CD14-positive monocyte (primary cell): ENCODE measurements at regions not wholly inside any gene's neighbourhood (a gene's known extent, or its start where the extent isn't known, plus 50 kb on each side); places are given as distances from the start of the nearest gene placed in this dataset.

ENCODE experiments used
- DNase-seq, 3 donors: peaks; one replicate each; pipeline ENCODE4 v3.0.0-alpha.2; 2011 to 2022
- H2AFZ ChIP-seq: 2 replicates; pipeline ENCODE4 v1.6.0; 2012; ENCODE audit warnings: mild to moderate bottlenecking, low read depth, low read length, inconsistent platforms; ENCODE audit not compliant: insufficient read depth, poor library complexity, severe bottlenecking
- H3K27ac ChIP-seq, 2 donors: 1 replicate in 1 of 2; 2 replicates in 1 of 2; pipeline ENCODE4 v1.5.1; 2012 to 2013; ENCODE audit warnings: low read length in 2 of 2, control low read depth in 1 of 2, inconsistent platforms in 1 of 2, low read depth in 1 of 2, mild to moderate bottlenecking in 1 of 2
- H3K27me3 ChIP-seq, 2 donors: one replicate each; pipeline versions ENCODE4 v1.6.0 to v1.6.1; 2011 to 2013; ENCODE audit warnings: low read length in 2 of 2; ENCODE audit not compliant: control insufficient read depth in 2 of 2, insufficient read depth in 2 of 2
- H3K36me3 ChIP-seq, 2 donors: replicated peaks in 1 of 2; 1 replicate in 1 of 2; 2 replicates in 1 of 2; pipeline versions ENCODE4 v1.5.1 to v1.6.1; 2012 to 2013; ENCODE audit warnings: low read length in 2 of 2, control low read depth in 1 of 2, inconsistent platforms in 1 of 2, mild to moderate bottlenecking in 1 of 2; ENCODE audit not compliant: insufficient read depth in 2 of 2, control insufficient read depth in 1 of 2
- H3K4me1 ChIP-seq, 2 donors: 1 replicate in 1 of 2; 2 replicates in 1 of 2; pipeline versions ENCODE4 v1.5.1 to v1.6.1; 2012 to 2013; ENCODE audit warnings: low read length in 2 of 2, control low read depth in 1 of 2, inconsistent platforms in 1 of 2, mild to moderate bottlenecking in 1 of 2, moderate library complexity in 1 of 2; ENCODE audit not compliant: insufficient read depth in 2 of 2, control insufficient read depth in 1 of 2
- H3K4me2 ChIP-seq: replicated peaks from 2 replicates; pipeline ENCODE3; 2012; ENCODE audit warnings: low read length, moderate library complexity, mild to moderate bottlenecking; ENCODE audit not compliant: poor library complexity, severe bottlenecking; ENCODE audit errors: extremely low read depth
- H3K4me3 ChIP-seq, 3 experiments: fragments of 200-600 bp in 1 of 3; sonication (generic) in 1 of 3; replicated peaks in 1 of 3; 1 replicate in 2 of 3; 2 replicates in 1 of 3; pipeline ENCODE4 v1.5.1; 2011 to 2013; ENCODE audit warnings: low read length in 3 of 3, mild to moderate bottlenecking in 3 of 3, control low read depth in 2 of 3, low read depth in 2 of 3, inconsistent platforms in 1 of 3, moderate library complexity in 1 of 3
- H3K79me2 ChIP-seq: 2 replicates; pipeline ENCODE4 v1.6.0; 2012; ENCODE audit warnings: mild to moderate bottlenecking, control low read depth, inconsistent platforms, low read length, moderate library complexity; ENCODE audit not compliant: insufficient read depth
- H3K9ac ChIP-seq: 2 replicates; pipeline ENCODE4 v1.6.0; 2017; ENCODE audit warnings: low read length, mild to moderate bottlenecking; ENCODE audit not compliant: insufficient read depth, poor library complexity, severe bottlenecking
- H3K9me3 ChIP-seq, 2 donors: replicated peaks in 1 of 2; 1 replicate in 1 of 2; 2 replicates in 1 of 2; pipeline versions ENCODE4 v1.5.1 to v1.6.1; 2012 to 2013; ENCODE audit warnings: low read length in 2 of 2, control low read depth in 1 of 2; ENCODE audit not compliant: control insufficient read depth in 1 of 2, insufficient read depth in 1 of 2
- H4K20me1 ChIP-seq: 2 replicates; pipeline ENCODE4 v1.6.0; 2012; ENCODE audit warnings: mild to moderate bottlenecking, low read length, control low read depth, moderate library complexity; ENCODE audit not compliant: insufficient read depth
- H3K27ac Mint-ChIP-seq, 7 donors: one replicate each; pipeline ENCODE4 v1.8.0; 2020; ENCODE audit warnings: mild to moderate bottlenecking in 7 of 7, mixed read lengths in 7 of 7, moderate library complexity in 6 of 7, inconsistent platforms in 2 of 7
- H3K27me3 Mint-ChIP-seq, 3 donors: one replicate each; pipeline ENCODE4 v1.8.0; 2021 to 2022; ENCODE audit warnings: low read depth in 3 of 3, mild to moderate bottlenecking in 3 of 3, mixed read lengths in 3 of 3, moderate library complexity in 3 of 3, inconsistent platforms in 1 of 3
- H3K36me3 Mint-ChIP-seq, 2 donors: one replicate each; pipeline ENCODE4 v1.8.0; 2020; ENCODE audit warnings: mixed read lengths in 2 of 2, inconsistent platforms in 1 of 2, mild to moderate bottlenecking in 1 of 2
- H3K4me1 Mint-ChIP-seq: one replicate; pipeline ENCODE4 v1.8.0; 2020; ENCODE audit warnings: mild to moderate bottlenecking, mixed read lengths
- H3K4me3 Mint-ChIP-seq, 2 donors: one replicate each; pipeline ENCODE4 v1.8.0; 2020; ENCODE audit warnings: mild to moderate bottlenecking in 2 of 2, mixed read lengths in 2 of 2, moderate library complexity in 1 of 2
- H3K9me3 Mint-ChIP-seq, 7 donors: one replicate each; pipeline ENCODE4 v1.8.0; 2020 to 2022; ENCODE audit warnings: mixed read lengths in 7 of 7, mild to moderate bottlenecking in 6 of 7, moderate library complexity in 6 of 7, inconsistent platforms in 2 of 7
- WGBS: methylation state at CpG from one replicate; pipeline ENCODE4 v1.1.5; 2013; ENCODE audit warnings: missing lambda C conversion rate; ENCODE audit not compliant: insufficient coverage; 5-methylcytosine and 5-hydroxymethylcytosine counted together
- intact Hi-C, 2 donors: fragments of 100-400 bp; cut with micrococcal nuclease; formaldehyde crosslinking; loops; one replicate each; pipeline versions ENCODE4 v1.15.0 to v1.15.1; 2023
- TF ChIP-seq, protein P1 (sequence below): fragments of 200-600 bp; IDR thresholded peaks from one replicate; pipeline ENCODE4 v1.8.0; 2022; ENCODE audit warnings: antibody characterized with exemption, mild to moderate bottlenecking

DNA sequence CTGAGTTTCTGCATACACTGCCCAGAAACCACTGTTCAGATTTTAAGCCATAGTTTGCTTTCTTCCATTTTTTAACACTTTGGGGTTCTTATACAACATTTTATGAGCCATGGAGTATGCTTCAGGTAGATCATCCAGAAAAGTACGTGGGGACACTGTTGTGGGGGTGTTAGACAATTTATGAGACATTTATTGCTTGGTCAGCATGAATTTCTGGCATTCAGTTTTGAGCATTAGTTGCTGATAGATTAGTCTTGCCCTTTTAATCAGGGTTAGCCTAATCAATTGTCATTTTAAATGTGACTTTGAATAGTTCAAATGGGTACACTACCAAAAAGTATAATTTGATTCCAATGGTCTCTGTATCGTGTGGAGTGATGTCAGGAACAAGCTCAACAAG lies 434.9 kb downstream of the GPM6A start:
- Histone ChIP-seq H3K9ac (no peak overlapping the region), H3K4me2 (no peak overlapping the region), H3K27me3 (no peaks in the 10 kb centered on the region), H3K4me3 (no peak overlapping the region), H2AFZ (no peak overlapping the region), H4K20me1 (no peaks in the 10 kb centered on the region), H3K9me3 (no peaks in the 10 kb centered on the region), H3K79me2 (no peaks in the 10 kb centered on the region), H3K27ac (no peak overlapping the region), H3K36me3 (no peaks in the 10 kb centered on the region), H3K4me1 (no peaks in the 10 kb centered on the region)
- no peak overlapping the region for H3K27ac Mint-ChIP-seq
- H3K4me3 Mint-ChIP-seq = no peak overlapping the region
- no peaks in the 10 kb centered on the region for H3K36me3 Mint-ChIP-seq
- TF ChIP-seq, protein P1, sequence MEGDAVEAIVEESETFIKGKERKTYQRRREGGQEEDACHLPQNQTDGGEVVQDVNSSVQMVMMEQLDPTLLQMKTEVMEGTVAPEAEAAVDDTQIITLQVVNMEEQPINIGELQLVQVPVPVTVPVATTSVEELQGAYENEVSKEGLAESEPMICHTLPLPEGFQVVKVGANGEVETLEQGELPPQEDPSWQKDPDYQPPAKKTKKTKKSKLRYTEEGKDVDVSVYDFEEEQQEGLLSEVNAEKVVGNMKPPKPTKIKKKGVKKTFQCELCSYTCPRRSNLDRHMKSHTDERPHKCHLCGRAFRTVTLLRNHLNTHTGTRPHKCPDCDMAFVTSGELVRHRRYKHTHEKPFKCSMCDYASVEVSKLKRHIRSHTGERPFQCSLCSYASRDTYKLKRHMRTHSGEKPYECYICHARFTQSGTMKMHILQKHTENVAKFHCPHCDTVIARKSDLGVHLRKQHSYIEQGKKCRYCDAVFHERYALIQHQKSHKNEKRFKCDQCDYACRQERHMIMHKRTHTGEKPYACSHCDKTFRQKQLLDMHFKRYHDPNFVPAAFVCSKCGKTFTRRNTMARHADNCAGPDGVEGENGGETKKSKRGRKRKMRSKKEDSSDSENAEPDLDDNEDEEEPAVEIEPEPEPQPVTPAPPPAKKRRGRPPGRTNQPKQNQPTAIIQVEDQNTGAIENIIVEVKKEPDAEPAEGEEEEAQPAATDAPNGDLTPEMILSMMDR = no peak
- H3K4me1 Mint-ChIP-seq = no peaks in the 10 kb centered on the region
- WGBS = 80% methylated on average over 1 of the region's 2 CpGs
- H3K27me3 Mint-ChIP-seq = peaks cover 0 to 1% (median 0%) of the 10 kb centered on the region in 3 donors
- peaks cover 0 to 9% (median 1%) of the 10 kb centered on the region in 7 donors for H3K9me3 Mint-ChIP-seq
- intact Hi-C loops = no loop called here
- no peak for DNase-seq

DNA sequence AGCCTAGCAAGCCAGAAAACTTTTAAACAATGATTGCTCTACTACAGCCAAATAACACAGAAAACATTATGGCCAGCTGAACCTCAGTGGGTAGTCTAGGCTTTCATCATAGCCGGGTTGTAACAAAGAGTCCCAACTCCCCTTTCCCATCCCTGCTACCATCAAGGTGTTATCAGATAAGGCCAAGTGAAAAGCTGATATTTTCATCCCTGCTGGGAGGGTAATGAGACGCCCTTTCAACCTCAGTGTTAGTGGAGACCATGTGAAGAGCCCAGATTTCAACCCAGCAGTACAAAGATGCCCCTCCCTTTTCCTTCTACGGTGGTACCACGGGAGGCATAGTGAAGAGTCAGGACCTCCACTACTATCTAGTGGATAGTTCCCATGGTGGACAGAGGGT lies 433.7 kb downstream of the GPM6A start:
- Mint-ChIP-seq H3K27ac (no peak overlapping the region), H3K4me3 (no peak overlapping the region), H3K9me3 (peaks cover 0 to 9% (median 1%) of the 10 kb centered on the region in 7 donors), H3K36me3 (no peaks in the 10 kb centered on the region), H3K27me3 (peaks cover 0 to 3% (median 1%) of the 10 kb centered on the region in 3 donors), H3K4me1 (no peaks in the 10 kb centered on the region)
- intact Hi-C loops = no loop called here
- H2AFZ ChIP-seq = no peak overlapping the region
- TF ChIP-seq, protein P1 = no peak
- no peak overlapping the region for H3K4me3 ChIP-seq
- no peaks in the 10 kb centered on the region for H3K27me3 ChIP-seq
- no CpG with 5 or more reads among the region's 4 CpGs for WGBS
- H4K20me1 ChIP-seq = no peaks in the 10 kb centered on the region
- no peaks in the 10 kb centered on the region for H3K79me2 ChIP-seq
- H3K4me1 ChIP-seq = no peaks in the 10 kb centered on the region
- H3K9ac ChIP-seq = no peak overlapping the region
- DNase-seq = no peak
- H3K9me3 ChIP-seq = no peaks in the 10 kb centered on the region
- H3K36me3 ChIP-seq = no peaks in the 10 kb centered on the region
- no peak overlapping the region for H3K4me2 ChIP-seq
- no peak overlapping the region for H3K27ac ChIP-seq
